ENCODE measurements at regions not wholly inside any gene's neighbourhood (a gene's known extent, or its start where the extent isn't known, plus 50 kb on each side); places are given as distances from the start of the nearest gene placed in this dataset.

GRCh38 chr9:18051638-18052037 lies 422.3 kb upstream of the ADAMTSL1 start:
- no peak for DNase-seq (ENCODE audit: low spot score in 2 of 2)
- 84 to 88% methylated on average over 2 of the region's 2 CpGs for WGBS, 2 donors
- H3K36me3 ChIP-seq: no peaks in the 10 kb centered on the region
- TF ChIP-seq, protein P1, sequence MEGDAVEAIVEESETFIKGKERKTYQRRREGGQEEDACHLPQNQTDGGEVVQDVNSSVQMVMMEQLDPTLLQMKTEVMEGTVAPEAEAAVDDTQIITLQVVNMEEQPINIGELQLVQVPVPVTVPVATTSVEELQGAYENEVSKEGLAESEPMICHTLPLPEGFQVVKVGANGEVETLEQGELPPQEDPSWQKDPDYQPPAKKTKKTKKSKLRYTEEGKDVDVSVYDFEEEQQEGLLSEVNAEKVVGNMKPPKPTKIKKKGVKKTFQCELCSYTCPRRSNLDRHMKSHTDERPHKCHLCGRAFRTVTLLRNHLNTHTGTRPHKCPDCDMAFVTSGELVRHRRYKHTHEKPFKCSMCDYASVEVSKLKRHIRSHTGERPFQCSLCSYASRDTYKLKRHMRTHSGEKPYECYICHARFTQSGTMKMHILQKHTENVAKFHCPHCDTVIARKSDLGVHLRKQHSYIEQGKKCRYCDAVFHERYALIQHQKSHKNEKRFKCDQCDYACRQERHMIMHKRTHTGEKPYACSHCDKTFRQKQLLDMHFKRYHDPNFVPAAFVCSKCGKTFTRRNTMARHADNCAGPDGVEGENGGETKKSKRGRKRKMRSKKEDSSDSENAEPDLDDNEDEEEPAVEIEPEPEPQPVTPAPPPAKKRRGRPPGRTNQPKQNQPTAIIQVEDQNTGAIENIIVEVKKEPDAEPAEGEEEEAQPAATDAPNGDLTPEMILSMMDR (IDR thresholded peaks at IDR 0.05): no peak
- TF ChIP-seq POLR2A (IDR thresholded peaks at IDR 0.05): no peak
- no peak for TF ChIP-seq EP300 (IDR thresholded peaks at IDR 0.05)
- no peaks in the 10 kb centered on the region for H3K4me1 ChIP-seq
- no peak overlapping the region for H3K27ac ChIP-seq
- no peaks in the 10 kb centered on the region for H3K9me3 ChIP-seq
- no peaks in the 10 kb centered on the region for H3K27me3 ChIP-seq
- no peak overlapping the region for H3K4me3 ChIP-seq

GRCh38 chr9:18052060-18052459 lies 421.9 kb upstream of the ADAMTSL1 start:
- no peaks in the 10 kb centered on the region for H3K9me3 ChIP-seq
- no peaks in the 10 kb centered on the region for H3K27me3 ChIP-seq
- DNase-seq (ENCODE audit: low spot score in 2 of 2): no peak
- H3K36me3 ChIP-seq: no peaks in the 10 kb centered on the region
- no peak overlapping the region for H3K4me3 ChIP-seq
- no peaks in the 10 kb centered on the region for H3K4me1 ChIP-seq
- TF ChIP-seq EP300 (IDR thresholded peaks at IDR 0.05) (no peak), POLR2A (IDR thresholded peaks at IDR 0.05) (no peak)
- TF ChIP-seq, protein P1 (IDR thresholded peaks at IDR 0.05): no peak
- no peak overlapping the region for H3K27ac ChIP-seq

GRCh38 chr9:18056269-18056992 lies 417.5 kb upstream of the ADAMTSL1 start:
- Histone ChIP-seq H3K4me3 (no peak overlapping the region), H3K27me3 (no peaks in the 10 kb centered on the region), H3K27ac (no peak overlapping the region), H3K4me1 (peaks cover 0 to 12% (median 0%) of the 10 kb centered on the region in 4 donors), H3K36me3 (no peaks in the 10 kb centered on the region), H3K9me3 (no peaks in the 10 kb centered on the region)
- 50 to 59% methylated on average over 8 of the region's 8 CpGs for WGBS, 2 donors
- TF ChIP-seq POLR2A (IDR thresholded peaks at IDR 0.05) (no peak), EP300 (IDR thresholded peaks at IDR 0.05) (no peak)
- TF ChIP-seq, protein P1 (IDR thresholded peaks at IDR 0.05): no peak
- no peak for DNase-seq (ENCODE audit: low spot score in 2 of 2)

DNA sequence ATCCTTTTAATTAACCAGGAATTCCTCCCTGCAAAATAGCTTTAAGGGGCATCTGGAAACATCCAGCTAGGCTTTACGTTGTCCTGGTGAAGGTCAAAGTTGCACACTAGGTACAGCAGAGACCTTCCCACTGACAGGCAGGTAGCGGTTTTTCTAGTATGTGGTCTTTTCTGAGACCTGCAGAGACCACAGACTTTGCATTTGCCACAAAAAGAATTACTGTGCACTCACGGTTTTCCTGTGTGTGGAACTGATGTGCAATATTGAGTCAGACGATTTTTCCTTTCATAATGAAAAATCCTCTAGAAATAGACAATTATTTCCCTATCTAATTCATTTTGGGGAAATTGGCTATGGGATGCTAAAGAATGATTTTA lies 417.0 kb upstream of the ADAMTSL1 start:
- no peak for DNase-seq (ENCODE audit: low spot score in 2 of 2)
- Histone ChIP-seq H3K4me1 (peaks cover 0 to 12% (median 0%) of the 10 kb centered on the region in 4 donors), H3K36me3 (no peaks in the 10 kb centered on the region), H3K27me3 (no peaks in the 10 kb centered on the region), H3K4me3 (no peak overlapping the region), H3K27ac (no peak overlapping the region), H3K9me3 (no peaks in the 10 kb centered on the region)
- TF ChIP-seq EP300 (IDR thresholded peaks at IDR 0.05) (no peak), POLR2A (IDR thresholded peaks at IDR 0.05) (no peak)
- TF ChIP-seq, protein P1 (IDR thresholded peaks at IDR 0.05): no peak
- 67 to 72% methylated on average over 4 of the region's 4 CpGs for WGBS, 2 donors

DNA sequence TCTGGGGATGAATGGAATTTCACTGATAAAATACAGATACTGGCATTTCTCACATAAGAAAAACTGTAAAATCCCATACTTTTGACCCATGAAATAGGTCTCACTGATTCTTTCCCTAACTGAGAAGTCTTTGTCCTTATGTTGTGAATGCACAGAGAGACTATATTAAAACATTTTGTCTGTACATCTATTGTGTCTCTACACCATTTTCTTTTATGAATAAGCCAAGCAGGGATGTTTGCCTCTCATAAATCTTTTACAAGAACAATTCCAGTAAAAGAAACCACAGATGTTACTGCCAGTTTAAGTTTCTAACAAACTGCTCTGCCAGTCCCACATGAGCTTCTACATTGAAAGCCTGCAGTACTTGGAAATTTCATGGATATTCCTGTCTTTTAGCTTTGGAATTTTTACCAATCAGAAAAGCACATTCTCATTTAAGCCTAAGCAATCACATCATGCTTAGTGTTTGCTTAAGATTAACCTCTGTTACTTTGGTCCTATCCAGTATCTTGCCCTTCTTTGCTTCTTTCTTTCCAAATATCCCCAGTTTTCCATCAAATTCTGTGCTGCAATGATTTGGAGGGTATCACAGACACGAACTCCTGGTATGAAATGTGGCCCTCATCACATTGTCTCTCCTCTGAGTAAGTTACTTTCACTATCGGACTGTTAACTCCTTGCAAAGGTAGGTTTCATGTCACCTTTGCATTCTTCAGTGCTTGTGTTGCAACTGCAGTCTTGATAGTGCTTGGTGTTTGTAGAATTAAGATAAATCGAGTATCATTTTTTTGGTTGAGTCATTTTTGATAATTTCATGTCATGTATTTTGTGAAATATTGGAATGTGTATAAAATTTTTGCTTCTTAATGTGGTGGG lies 415.1 kb upstream of the ADAMTSL1 start:
- Histone ChIP-seq H3K4me3 (no peak overlapping the region), H3K4me1 (peaks cover 0 to 16% (median 0%) of the 10 kb centered on the region in 4 donors), H3K27ac (no peak overlapping the region), H3K9me3 (no peaks in the 10 kb centered on the region), H3K27me3 (no peaks in the 10 kb centered on the region), H3K36me3 (no peaks in the 10 kb centered on the region)
- TF ChIP-seq POLR2A (IDR thresholded peaks at IDR 0.05): no peak
- TF ChIP-seq, protein P1 (IDR thresholded peaks at IDR 0.05): no peak
- TF ChIP-seq EP300 (IDR thresholded peaks at IDR 0.05): no peak
- 75 to 81% methylated on average over 3 of the region's 3 CpGs for WGBS, 2 donors
- DNase-seq (ENCODE audit: low spot score in 2 of 2): no peak

Data from tibial nerve (tissue), 4 donors.